Umbilical cord (tissue), 1 donor: ENCODE measurements at regions not wholly inside any gene's neighbourhood (a gene's known extent, or its start where the extent isn't known, plus 50 kb on each side); places are given as distances from the start of the nearest gene placed in this dataset.
"Not testable (repeated sequence)": the region's sequence is repeated elsewhere in the genome, so short reads cannot be mapped to it uniquely, and the experiment has no call there.

Experiments
- DNase-seq: peaks from one replicate; pipeline ENCODE4 v3.0.0-alpha.2; 2015; ENCODE audit warnings: low spot score

- no peak for DNase-seq
These were observed 150.0 kb upstream of the SYT10 start for GRCh38 chr12:33589576-33590114.

GRCh38 chr12:33593753-33594152 is 154.1 kb upstream of the SYT10 start:
- no peak for DNase-seq

DNA sequence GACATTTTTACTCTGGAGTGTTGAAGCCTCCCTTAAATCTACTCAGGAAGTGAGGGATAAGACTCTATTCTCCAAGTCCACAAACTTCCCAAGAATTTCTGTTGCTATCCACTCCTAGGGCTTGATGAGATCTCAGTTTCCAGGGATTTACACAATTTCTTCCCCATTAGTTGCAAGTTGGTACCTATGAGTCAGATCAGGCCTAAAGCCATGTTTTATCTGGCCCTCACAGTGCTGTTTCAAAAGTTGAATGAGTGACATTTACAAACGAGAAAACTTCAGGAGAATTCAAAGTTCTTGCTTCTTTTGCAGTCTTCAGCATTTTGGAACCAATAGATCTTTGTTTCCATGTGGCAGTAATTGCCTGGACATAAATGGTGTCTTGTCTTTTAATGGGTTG is 156.4 kb upstream of the SYT10 start:
- no peak for DNase-seq

DNA sequence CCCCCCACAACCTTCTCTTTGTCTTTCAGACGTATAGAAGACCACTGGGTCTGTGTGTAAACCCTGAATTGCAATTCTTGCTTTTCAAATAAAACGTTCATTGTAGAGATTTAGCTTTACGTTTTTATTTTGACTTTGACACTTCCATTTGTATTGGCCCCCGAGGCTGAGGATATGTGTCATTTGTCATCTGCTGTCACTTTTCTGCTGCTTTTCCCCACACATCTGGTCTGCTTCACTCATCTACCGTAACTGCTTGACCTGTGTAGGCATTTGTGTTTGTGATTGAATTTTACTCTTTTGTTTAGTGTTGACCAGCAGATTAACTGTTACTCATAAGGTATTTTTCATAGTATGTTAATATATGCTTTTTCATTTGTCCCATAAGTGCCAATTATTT is 157.2 kb upstream of the SYT10 start:
- DNase-seq = no peak

- peak; percentile 42 for DNase-seq
These were observed 162.9 kb upstream of the SYT10 start for GRCh38 chr12:33602515-33602914.

DNA sequence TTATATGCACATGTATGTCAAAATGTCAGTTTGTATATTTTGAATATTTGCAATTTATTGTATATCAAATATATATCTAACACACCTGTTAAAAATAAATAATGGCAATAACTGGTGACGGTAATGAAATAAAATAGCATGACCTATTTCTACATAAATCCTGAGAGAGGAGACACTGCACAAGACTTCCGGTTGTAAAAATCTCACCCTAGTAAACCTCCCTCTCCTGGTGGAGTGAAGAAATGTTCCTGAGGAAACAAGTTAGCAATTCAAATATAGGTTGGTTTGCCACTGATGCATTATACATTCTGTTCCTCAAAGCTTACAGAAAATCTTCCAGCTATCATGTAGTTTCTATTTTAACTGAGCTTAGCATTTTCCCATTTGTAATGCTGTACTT is 166.1 kb upstream of the SYT10 start:
- DNase-seq = no peak

DNA sequence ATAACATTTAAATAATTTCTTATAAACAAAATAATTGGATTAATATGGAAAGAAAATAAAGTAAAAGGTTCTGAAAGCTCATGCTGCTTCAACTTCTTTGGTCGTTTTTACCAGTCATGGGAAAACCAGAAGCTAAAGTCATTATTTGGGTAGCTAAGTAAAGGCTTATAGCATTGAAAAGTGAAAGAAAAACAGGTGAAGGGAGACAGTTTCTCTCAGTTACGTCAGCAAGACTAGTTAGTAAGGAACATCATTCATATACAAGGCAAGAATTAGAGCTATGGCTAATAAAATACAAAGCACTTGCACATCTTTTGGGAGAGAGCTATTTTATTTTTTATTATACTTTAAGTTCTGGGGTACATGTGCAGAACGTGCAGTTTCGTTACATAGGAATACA is 170.3 kb upstream of the SYT10 start:
- DNase-seq = no peak

DNA sequence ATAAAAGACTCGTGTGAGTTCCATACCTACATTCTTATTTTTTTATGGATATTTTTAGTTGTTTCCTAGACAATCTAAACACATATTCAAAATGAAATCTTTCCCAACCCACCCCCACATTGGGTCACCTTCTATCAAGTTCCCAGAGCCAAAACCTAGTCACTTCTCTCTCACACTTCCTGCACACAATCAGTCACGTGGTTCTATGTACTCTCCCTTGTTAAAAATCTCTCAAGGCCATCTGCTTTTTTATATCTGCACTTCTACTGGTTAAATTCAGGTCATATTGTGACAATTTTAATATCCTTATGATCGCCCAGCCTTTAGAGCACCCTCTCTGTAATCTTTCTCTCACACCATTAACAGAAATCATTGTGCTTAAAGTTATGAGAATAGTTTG is 175.0 kb upstream of the SYT10 start:
- no peak for DNase-seq

DNA sequence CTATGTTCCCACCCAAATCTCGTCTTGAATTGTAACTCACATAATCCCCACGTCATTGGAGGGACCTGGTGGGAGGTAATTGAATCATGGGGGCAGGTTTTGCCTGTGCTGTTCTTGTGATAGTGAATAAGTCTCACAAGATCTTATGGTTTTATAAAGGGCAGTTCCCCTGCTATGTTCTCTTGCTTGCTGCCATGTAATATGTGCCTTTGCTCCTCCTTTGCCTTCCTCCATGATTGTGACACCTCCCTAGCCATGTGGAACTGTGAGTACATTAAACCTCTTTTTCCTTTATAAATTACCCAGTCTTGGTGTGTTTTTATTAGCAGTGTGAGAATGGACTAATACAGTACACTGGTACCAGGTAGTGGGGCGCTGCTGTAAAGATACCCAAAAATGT is 177.6 kb upstream of the SYT10 start:
- DNase-seq = no peak

DNA sequence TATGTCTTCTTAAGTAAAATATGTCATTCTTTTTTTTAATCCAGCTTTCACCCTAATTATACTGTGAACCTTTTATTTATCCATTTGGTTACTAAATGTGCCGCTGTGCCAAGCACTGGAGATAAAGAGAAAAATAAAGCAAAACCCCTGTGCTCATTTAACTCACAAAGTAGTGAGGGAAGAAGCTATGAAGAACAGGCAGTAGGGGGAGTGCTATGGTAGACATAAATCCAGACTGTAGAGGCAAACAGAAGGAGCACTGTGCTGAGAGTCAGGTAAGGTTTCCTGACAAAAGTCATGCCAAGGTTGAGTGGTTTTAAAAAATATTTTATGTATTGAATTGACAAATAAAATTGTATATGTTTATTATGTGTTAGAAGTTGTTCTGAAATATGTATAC is 188.5 kb upstream of the SYT10 start:
- no peak for DNase-seq

GRCh38 chr12:33634544-33634943 is 194.9 kb upstream of the SYT10 start:
- DNase-seq = no peak

- not testable (repeated sequence) for DNase-seq
These were observed 197.3 kb upstream of the SYT10 start for GRCh38 chr12:33636930-33637329.

GRCh38 chr12:33639975-33640374 is 200.4 kb upstream of the SYT10 start:
- no peak for DNase-seq

- DNase-seq = no peak
These were observed 210.4 kb upstream of the SYT10 start for GRCh38 chr12:33649992-33650391.

GRCh38 chr12:33650832-33651231 is 211.2 kb upstream of the SYT10 start:
- no peak for DNase-seq

- DNase-seq = no peak
These were observed 213.7 kb upstream of the SYT10 start for GRCh38 chr12:33653362-33653761.

DNA sequence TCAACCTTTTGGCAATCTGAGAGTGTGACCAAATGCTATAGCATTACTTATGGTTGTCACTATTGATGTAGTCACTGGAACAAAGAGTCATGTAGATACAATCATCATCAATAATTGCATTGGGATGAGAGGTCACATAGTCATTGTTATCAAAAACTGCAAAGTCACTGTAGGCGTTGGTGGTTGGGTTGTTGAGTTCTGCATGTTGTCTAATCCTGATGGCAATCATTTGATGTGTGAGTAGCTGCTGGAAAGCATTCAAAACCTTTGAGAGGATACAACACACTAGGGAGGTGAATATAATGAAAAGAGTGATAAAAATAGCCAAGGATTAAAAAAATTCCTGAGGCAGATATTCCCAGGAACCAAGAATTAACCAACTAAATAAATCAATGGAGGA is 214.7 kb upstream of the SYT10 start:
- no peak for DNase-seq

DNA sequence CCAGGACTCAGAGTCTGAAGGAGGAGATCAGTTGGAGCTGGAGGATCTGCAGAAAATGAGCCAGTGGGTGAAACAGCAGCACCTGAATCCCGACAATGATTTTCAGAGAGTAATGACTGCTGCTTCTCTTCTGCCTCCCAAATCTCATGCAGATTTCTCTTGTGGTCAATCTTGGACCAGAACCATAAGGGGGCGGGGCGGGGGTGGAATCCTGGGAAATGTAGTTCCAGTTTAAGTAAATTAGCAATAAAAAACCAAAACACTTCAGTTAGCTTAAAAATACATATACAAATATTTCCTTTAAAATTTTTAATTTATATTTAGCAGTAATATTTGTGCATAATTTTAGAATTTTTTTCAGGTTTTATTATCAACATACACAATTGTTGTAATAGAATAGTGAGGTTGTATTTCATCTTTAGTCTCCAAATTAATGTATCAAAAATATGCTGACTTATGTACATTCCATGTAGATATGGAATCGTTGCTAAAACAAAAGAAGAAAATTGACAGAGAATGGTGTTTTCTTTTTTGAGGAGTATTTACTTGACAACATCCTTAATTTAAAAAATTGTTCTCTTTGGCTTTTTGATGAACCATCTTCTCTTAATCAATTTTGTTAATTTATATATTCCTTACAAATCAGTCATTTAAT is 223.5 kb upstream of the SYT10 start:
- no peak for DNase-seq

- no peak for DNase-seq
These were observed 229.7 kb upstream of the SYT10 start for GRCh38 chr12:33669349-33669748.

DNA sequence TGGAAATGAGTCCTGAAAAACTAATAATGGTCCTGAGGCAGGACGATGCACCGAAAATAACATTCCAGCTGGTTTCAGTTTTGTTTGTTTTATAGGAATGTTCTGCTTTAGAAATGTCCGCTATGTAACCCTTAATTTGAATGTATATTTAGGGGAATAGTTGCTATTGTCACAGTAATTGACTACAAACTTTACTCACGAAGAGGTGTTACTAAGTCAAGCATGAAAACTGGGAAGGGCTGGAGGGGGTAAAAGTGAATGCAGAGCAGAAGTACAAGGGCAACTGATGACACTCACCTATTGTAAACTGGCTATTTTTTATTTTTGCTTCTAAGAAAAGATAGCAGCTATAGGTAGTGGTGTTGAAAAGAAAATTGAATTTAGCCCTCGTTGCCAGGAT is 230.7 kb upstream of the SYT10 start:
- DNase-seq = no peak

DNA sequence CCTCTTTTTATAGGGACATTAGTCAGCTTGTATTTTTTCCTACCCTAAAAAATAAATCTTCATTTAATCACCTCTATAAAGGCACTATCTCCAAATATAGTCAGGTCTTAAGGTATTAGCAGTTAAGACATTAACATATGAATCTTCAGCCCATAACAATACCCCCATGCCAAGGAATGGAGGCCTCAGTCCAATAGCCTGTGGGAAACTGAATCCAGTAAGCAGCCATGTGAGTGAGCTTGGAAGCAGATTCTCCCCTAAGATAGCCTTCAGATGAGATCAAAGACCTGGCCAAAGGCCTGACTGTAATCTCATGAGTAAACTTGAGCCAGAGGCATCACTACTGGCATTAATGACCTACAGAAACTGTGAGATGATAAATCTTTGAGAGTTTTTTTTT is 232.1 kb upstream of the SYT10 start:
- DNase-seq = peak; percentile 93

DNA sequence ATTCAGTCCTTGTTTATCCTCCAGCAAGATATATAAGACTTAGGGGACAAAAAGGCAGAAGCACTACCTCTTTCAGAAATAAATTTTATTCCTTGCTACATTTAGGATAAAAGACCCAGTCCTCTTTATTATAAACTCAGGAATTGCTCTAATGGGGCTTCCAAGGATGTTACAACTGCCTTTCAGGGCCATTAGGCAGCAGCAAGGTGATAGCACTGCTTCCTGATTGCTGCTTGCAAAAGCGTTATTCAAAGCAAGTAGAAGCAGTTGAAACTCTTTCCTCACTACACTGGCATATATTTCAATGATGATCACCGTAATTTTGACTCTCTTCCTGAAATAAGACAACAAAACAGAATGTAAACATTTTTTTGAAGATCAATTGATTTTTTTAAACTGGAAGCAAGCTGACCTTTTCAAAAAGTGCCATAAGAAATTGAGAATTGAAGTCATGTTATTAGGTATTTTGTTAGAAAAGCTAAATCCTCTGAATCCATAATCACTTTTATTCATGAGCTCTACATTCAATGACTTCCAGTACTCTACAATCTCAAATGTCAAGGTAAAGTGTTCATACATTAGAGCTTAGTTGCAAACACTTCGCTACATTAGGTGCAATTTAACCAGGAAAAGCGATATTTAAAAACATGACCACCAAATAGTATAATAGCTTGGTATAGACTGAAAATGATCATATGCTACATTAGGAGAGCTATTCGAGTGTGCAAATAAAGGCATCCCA is 233.4 kb upstream of the SYT10 start:
- no peak for DNase-seq

GRCh38 chr12:33676866-33677265 is 237.2 kb upstream of the SYT10 start:
- no peak for DNase-seq
